T follicular helper cell (primary cell): ENCODE measurements at regions not wholly inside any gene's neighbourhood (a gene's known extent, or its start where the extent isn't known, plus 50 kb on each side); places are given as distances from the start of the nearest gene placed in this dataset.

ENCODE experiments used
- DNase-seq: peaks from one replicate; pipeline ENCODE4 v3.0.0-alpha.2; 2020; ENCODE audit warnings: low read depth

DNA sequence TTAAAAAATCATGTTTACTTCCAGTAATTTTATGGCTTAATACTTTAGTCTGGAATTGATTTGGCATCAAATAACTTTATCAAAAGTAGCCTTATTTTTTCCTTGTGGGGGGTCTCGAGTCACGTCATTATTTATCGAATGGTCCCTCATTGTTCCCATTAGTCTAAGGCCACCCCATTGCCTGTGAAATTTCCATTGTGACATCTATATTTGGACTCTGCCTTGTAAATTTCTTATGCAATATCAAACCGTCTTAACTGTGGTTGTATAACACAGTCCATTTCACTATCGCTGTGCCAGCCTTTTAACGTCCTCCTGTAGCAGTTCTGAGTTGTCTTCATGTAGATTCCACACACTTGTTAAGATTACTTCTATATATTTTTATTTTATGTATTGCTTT is 103.9 kb upstream of the RET start:
- no peak for DNase-seq

- DNase-seq = no peak
Measured at GRCh38 chr10:42973411-42973810, 103.5 kb upstream of the RET start.

DNA sequence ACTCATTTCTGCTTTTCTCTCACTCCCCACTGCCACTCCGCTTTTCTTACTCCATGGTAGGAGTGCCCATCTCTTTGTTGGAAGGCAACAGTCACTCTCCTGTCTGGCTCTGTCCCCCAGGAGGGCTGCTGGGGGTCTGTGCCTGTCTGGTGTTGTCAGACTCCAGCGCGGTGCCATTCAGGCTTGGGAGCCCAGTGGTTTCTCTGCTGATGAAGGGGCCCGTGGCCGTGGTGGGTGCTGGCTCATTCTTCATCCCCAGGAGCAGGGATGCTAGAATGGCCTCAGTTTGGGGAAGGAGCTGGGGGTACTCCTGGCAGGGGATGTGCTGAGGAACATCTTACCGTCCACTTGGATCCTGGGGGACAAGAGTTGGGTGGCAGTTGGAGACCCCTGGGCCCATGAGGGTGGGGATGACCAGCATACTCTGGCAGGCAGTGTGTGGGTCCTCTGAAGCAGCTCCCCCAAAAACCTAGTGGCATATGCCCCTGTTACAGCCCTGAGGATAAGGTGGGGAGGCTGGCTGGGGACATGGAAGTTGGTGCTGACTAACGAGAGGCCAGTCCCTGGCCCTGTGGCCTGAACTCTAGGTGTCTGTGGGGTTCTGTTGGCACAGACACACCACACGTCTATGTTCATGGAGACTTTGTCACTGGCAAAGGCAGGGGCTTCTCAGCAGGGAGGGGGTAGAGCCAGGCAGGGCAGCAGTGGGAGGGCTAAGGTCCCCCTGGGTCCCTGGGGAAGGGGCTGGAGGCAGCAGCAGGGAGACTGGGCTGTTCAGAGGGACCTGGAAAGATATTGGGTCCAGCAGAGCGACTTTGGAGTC is 102.8 kb upstream of the RET start:
- no peak for DNase-seq

- no peak for DNase-seq
Measured at GRCh38 chr10:42974693-42975002, 102.2 kb upstream of the RET start.

DNA sequence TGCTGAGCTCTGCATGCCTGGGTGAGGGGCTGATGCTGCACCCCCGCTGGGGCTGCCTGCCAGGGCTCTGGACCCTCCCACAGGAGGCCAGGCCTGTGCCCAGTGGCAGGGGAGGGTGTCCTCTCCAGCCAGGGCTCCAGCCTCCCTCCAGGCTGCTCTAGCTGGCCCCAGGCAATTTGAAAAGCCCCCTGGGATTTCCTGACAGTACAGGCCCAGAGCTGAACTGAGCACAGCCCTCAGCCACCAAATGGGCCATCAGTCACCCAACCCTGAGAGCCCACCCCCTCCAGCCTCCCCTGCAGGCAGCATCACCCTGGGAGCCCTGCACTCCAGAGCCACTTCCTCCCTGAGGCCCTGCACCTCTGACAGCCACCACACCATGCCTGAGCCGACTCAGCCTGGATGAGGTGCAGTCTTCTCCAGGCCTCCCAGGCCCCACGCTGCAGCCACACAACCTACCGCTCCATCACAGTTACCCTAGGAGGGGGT is 101.8 kb upstream of the RET start:
- no peak for DNase-seq

GRCh38 chr10:42975558-42976340 is 101.1 kb upstream of the RET start:
- DNase-seq = no peak

- DNase-seq = no peak
Measured at GRCh38 chr10:42976351-42977031, 100.4 kb upstream of the RET start.

GRCh38 chr10:42977032-42977416 is 99.8 kb upstream of the RET start:
- DNase-seq = no peak

GRCh38 chr10:42979181-42979580 is 97.7 kb upstream of the RET start:
- no peak for DNase-seq

DNA sequence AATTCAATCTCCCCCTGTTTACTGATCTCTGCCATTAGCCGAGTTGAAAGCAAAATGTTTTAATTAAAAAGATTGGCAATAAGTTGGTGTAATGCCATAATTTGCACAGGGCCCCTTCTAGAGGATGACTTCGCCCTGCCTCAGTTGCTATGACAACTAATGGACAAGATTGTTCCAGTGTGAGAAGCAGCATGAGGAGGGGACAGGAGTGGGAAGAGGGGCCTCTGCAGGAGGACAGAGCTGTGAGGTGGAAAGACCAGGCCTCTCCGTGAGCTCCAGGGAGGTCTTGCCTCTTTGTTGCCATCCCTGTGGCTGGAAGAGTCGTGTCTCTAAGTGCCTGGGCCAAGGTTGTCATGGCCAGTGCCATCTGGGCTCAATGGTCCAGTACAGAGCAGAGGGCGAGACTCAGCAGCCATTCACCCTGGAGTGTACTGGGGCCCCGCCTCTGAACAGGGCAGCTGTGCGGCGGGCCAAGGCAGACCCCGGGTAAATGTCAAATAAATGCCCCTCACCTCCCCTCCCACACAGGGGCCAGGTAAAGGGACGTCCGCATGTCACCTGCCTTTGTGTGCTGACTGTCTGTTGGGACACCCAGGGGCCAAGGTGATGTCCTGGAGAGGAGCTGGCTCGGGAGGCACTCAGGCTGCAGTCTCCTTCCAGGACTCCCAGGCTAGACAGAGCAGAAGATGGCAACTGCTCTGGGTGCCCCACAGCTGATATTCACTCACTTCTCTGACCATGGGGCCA is 97.0 kb upstream of the RET start:
- DNase-seq = no peak

GRCh38 chr10:42980553-42981357 is 96.1 kb upstream of the RET start:
- DNase-seq = no peak

GRCh38 chr10:42981358-42982236 is 95.3 kb upstream of the RET start:
- DNase-seq = no peak

- no peak for DNase-seq
Measured at GRCh38 chr10:42982891-42983506, 93.9 kb upstream of the RET start.

DNA sequence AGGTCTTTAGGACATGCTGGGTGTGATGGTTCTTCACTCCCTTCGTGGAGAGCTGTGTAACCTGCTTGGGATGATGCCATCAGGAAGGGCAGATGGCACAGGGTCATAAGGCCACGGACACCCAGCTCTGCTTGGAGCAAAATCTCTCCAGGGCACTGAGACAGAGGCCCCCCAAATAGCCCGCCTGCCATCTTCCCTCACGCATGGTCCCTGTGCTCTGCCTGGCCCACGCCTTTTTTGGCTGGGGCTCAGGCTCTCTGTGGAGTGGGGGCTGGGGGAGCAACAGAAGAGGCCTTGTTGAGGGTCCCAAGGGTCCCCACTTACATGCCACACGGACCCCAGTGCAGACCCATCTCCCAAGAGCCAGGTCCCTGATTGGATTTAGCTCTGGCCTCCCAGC is 93.3 kb upstream of the RET start:
- DNase-seq = no peak

DNA sequence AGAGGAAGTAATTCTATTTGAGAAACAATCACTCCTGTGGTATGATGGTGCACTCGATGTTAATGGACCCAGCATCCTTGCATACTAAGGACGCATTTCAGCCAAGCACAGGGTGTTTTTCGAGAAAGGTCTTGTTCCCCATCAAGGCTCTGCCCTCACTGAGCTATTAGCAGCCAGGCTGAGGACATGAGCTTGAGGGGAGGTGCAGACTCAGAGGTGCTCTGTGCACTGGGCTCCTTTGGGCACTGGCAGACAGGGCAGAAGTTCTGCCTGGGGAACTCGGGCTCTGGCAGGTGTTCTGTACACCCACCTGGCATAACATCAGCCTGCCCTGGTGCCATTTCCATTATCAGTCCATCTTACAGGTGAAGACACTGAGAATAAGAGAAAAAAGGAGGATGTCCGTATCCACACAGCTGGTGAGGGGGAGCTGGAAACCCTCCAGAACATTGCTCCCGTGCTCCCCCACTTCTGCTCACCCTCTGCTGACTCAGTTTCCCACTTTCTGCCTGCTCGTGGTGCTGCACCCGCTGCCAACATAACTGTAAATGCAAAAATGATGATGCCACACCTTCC is 92.7 kb upstream of the RET start:
- DNase-seq = no peak

DNA sequence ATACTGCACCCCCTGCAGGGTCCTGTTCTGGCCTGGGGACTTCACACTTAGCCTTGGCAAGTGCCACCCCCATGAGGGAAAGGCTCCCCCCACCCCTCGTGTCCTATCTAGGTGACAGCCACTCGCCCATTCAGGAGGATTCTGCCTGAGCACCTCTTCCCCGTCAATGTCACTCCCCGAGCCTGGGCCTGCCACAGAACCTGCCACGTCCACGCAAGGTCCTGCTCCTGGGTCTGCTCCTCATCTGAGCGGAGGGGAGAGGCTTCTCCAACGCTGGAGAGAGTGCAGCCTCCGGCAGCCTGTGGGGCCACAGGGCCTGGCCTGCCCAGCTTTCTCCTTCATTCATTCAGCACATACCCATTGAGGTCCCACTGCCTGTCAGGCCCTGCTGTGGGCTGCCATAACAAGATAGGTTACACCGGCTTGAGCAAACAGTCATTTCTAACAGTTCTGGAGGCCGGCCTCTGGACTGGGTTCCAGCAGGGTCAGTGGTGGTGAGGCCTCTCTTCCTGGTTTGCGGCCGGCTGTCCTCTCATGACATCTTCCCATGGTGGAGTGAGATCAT is 92.0 kb upstream of the RET start:
- DNase-seq = no peak

DNA sequence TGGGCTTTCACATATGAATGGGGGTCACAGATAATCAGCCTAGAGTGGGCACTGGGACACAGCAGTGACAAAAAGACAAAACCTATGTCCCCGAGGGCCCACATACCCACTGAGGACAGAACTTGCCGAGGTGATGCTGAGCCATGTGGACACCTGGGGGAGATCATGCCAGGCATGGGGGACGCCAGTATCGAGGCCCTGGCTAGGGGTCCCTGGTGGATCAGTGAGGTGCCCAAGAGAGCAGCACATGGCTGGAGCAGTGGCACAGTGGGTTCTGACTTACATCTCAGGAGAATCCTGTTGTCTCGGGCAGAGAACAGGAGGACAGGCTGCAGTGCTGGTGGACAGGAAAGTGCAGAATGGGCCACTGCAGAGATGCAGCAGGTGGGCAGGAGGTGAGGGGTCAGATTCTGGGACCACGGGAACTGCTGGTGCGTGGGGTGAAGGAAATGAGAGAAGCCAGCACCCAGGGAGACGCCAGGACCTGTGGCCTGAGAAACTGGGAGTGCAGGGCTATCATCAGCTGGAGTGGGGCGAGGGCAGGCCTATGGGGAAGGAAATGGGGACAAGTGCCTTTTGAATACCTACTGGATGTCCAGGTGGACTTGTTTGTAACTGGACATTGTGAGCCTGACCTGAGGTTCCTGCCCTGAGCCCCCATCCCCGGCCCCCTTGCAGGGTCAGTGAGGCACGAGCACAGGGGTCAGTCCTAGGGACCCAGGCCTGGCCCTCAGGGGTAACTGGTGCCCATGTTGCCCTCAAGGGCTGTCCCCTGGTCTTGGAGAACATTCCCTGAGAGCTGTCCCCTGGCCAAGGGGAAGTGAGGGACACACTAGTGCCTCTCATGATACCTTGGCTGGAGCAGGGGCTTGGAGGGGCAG is 91.2 kb upstream of the RET start:
- DNase-seq = no peak

- DNase-seq = no peak
Measured at GRCh38 chr10:42986633-42987032, 90.2 kb upstream of the RET start.
